ENCODE measurements at regions not wholly inside any gene's neighbourhood (a gene's known extent, or its start where the extent isn't known, plus 50 kb on each side); places are given as distances from the start of the nearest gene placed in this dataset.

DNA sequence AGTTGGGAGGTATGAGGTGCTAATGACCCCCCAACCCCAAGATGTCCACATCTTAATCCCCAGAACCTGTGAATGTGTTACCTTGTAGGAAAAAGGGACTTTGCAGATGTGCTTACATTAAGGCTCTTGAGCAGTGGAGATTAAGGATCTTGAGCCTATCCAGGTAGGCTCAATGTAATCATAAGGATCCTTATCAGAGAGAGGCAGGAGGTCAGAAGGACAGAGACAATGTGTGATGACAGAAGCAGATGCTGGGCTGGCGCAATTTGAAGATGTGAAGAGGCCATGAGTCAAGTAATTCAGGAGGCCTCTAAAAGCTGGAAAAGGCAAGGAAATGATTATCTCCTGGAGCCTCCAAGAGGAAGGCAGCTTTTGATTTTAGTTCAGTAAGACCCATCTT is 90.4 kb upstream of the MAX start:
- no peak for TF ChIP-seq CTCF (IDR thresholded peaks at IDR 0.05)
- no peak for TF ChIP-seq POLR2AphosphoS5 (IDR thresholded peaks at IDR 0.05)
